ENCODE measurements at regions not wholly inside any gene's neighbourhood (a gene's known extent, or its start where the extent isn't known, plus 50 kb on each side); places are given as distances from the start of the nearest gene placed in this dataset.
"Not testable (repeated sequence)": the region's sequence is repeated elsewhere in the genome, so short reads cannot be mapped to it uniquely, and the experiment has no call there.

GRCh38 chrX:112247714-112248113, 165.1 kb upstream of the TRPC5 start:
- Histone ChIP-seq H3K27ac (no peak overlapping the region), H3K4me1 (no peaks in the 10 kb centered on the region), H3K4me3 (no peak overlapping the region), H3K9me3 (no peaks in the 10 kb centered on the region), H3K36me3 (no peaks in the 10 kb centered on the region), H3K27me3 (no peaks in the 10 kb centered on the region)
- ATAC-seq (no peak), DNase-seq (no peak)
- TF ChIP-seq POLR2A (IDR thresholded peaks at IDR 0.05) (no peak), CTCF (IDR thresholded peaks at IDR 0.05) (no peak)
- intact Hi-C loops (cut with DNase I) = no loop called here
- whole genome bisulfite sequencing (ENCODE audit: insufficient coverage, low coverage, low lambda C conversion rate, missing lambda C conversion rate) = 67% methylated on average over 1 of the region's 1 CpG

- no peaks in the 10 kb centered on the region for H3K9me3 ChIP-seq
- no peaks in the 10 kb centered on the region for H3K4me1 ChIP-seq
- TF ChIP-seq CTCF (IDR thresholded peaks at IDR 0.05) (no peak), POLR2A (IDR thresholded peaks at IDR 0.05) (no peak)
- ATAC-seq (peak in 3 of 4 donors; percentile 51 to 77 (median 69)), DNase-seq (peak in 1 of 3 donors; percentile 46)
- H3K4me3 ChIP-seq = no peak overlapping the region
- intact Hi-C loops (cut with DNase I) = no loop called here
- no peaks in the 10 kb centered on the region for H3K36me3 ChIP-seq
- H3K27me3 ChIP-seq = no peaks in the 10 kb centered on the region
- H3K27ac ChIP-seq = no peak overlapping the region
Observed at GRCh38 chrX:112235547-112235946, 153.0 kb upstream of the TRPC5 start.

GRCh38 chrX:112233164-112233563, 150.6 kb upstream of the TRPC5 start:
- no peaks in the 10 kb centered on the region for H3K36me3 ChIP-seq
- no peak overlapping the region for H3K4me3 ChIP-seq
- whole genome bisulfite sequencing (ENCODE audit: insufficient coverage, low coverage, low lambda C conversion rate, missing lambda C conversion rate) = 47% methylated on average over 3 of the region's 3 CpGs
- no peak for DNase-seq
- intact Hi-C loops (cut with DNase I) = no loop called here
- H3K4me1 ChIP-seq = no peaks in the 10 kb centered on the region
- H3K9me3 ChIP-seq = no peaks in the 10 kb centered on the region
- ATAC-seq = no peak
- H3K27ac ChIP-seq = no peak overlapping the region
- no peak for TF ChIP-seq POLR2A (IDR thresholded peaks at IDR 0.05)
- TF ChIP-seq CTCF (IDR thresholded peaks at IDR 0.05) = no peak
- no peaks in the 10 kb centered on the region for H3K27me3 ChIP-seq

- H3K27me3 ChIP-seq; DNase-seq; H3K4me3 ChIP-seq; ATAC-seq; intact Hi-C loops (cut with DNase I); H3K4me1 ChIP-seq; H3K27ac ChIP-seq; H3K36me3 ChIP-seq; H3K9me3 ChIP-seq: not testable (repeated sequence)
- 92% methylated on average over 4 of the region's 4 CpGs for WGBS (ENCODE audit: insufficient coverage, low coverage, low lambda C conversion rate, missing lambda C conversion rate)
Observed at GRCh38 chrX:112226795-112227194, 144.2 kb upstream of the TRPC5 start.

GRCh38 chrX:112223391-112223790, 140.8 kb upstream of the TRPC5 start:
- H3K4me3 ChIP-seq = no peak overlapping the region
- H3K27me3 ChIP-seq = peaks cover 0 to 4% of the 10 kb centered on the region in 2 donors
- no peak for DNase-seq
- no peaks in the 10 kb centered on the region for H3K36me3 ChIP-seq
- no peaks in the 10 kb centered on the region for H3K4me1 ChIP-seq
- intact Hi-C loops (cut with DNase I) = no loop called here
- H3K9me3 ChIP-seq = no peaks in the 10 kb centered on the region
- WGBS (ENCODE audit: insufficient coverage, low coverage, low lambda C conversion rate, missing lambda C conversion rate) = 24% methylated on average over 2 of the region's 2 CpGs
- no peak for ATAC-seq
- TF ChIP-seq POLR2A (IDR thresholded peaks at IDR 0.05) = no peak
- no peak for TF ChIP-seq CTCF (IDR thresholded peaks at IDR 0.05)
- H3K27ac ChIP-seq = no peak overlapping the region
